Heart left ventricle (tissue), 13 donors: ENCODE measurements at regions not wholly inside any gene's neighbourhood (a gene's known extent, or its start where the extent isn't known, plus 50 kb on each side); places are given as distances from the start of the nearest gene placed in this dataset.

Experiments used
- POLR2A ChIP-seq, 2 donors: fragments of 450-650 bp; IDR thresholded peaks; one replicate each; pipeline ENCODE4 v1.6.1; 2017; ENCODE audit warnings: antibody characterized with exemption in 2 of 2, mild to moderate bottlenecking in 2 of 2, moderate library complexity in 2 of 2
- TF ChIP-seq, protein P1 (sequence below), 12 donors: fragments of 200-600 bp; sonication (generic) in 4 of 12; IDR thresholded peaks; one replicate each; pipeline versions ENCODE4 v1.5.0 to v1.8.0; 2018 to 2022; ENCODE audit warnings: antibody characterized with exemption in 12 of 12, mild to moderate bottlenecking in 5 of 12
- donor health status: ischemic (EF 13 %, LVEDD 7.1; RV severe dilation, severe dysfunction).
- donor health status: DM: no; HTN: yes; CAD: no.
- donor health status: DM: no; HTN: no; CAD: no.
- donor health status: ischemic (EF 25% LVEDD 6.9; RV normal size, moderate dysfunction).
- donor health status: ischemic (EF 25% LVEDD 5.7; RV mildly dilated, moderate dysfunction).
- donor health status: ischemic (EF 35%, LVEDD 5.7; RV mildly dilated, moderate dysfunction).
- donor health status: nonischemic (EF 11% LVEDD 7.7; RV severe dilation, severe dysfunction).
- donor health status: DM: yes; HTN: yes; CAD: no.
- donor health status: PGD.
- donor health status: ischemic (EF 29% LVEDD 5.4; RV normal size, mild dysfunction).
- donor health status: nonischemic (EF 23%, LVEDD 6.1; RV moderate dilation, normal function).

DNA sequence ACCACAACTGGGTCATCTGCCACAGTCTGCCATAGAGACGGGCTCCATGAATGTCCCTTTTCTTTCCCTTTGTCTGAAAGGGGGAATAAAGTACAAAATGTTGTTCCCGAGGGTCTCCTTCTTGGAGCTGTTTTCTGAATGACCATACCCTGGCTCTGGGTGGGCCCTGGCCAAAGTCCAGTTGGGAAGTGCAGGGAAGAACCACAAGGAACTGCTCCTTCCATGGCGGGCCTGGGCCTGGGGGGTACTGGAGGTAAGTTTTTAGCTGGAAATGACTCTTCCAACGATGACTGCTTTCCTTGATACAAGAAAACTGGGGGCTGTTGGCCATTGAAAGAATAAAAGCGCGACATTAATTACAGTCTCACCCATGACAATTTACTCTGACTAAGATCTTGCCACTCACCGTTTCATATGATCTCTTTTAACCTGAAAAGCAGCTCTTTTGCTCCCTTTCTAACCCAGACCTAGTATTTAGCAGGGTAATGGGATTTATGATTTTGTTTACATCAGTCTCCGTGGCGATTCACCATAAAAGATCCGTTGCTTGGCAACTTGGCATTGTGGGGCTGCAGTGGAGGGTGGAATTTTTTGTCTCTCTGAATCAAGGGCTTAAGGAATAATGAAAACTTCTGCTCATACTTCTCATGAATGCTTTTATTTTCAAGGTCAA, 89.2 kb upstream of the PTCH1 start:
- TF ChIP-seq, protein P1, sequence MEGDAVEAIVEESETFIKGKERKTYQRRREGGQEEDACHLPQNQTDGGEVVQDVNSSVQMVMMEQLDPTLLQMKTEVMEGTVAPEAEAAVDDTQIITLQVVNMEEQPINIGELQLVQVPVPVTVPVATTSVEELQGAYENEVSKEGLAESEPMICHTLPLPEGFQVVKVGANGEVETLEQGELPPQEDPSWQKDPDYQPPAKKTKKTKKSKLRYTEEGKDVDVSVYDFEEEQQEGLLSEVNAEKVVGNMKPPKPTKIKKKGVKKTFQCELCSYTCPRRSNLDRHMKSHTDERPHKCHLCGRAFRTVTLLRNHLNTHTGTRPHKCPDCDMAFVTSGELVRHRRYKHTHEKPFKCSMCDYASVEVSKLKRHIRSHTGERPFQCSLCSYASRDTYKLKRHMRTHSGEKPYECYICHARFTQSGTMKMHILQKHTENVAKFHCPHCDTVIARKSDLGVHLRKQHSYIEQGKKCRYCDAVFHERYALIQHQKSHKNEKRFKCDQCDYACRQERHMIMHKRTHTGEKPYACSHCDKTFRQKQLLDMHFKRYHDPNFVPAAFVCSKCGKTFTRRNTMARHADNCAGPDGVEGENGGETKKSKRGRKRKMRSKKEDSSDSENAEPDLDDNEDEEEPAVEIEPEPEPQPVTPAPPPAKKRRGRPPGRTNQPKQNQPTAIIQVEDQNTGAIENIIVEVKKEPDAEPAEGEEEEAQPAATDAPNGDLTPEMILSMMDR (IDR thresholded peaks at IDR 0.05), result no peak
- no peak for TF ChIP-seq POLR2A (IDR thresholded peaks at IDR 0.05)
